ENCODE measurements at regions not wholly inside any gene's neighbourhood (a gene's known extent, or its start where the extent isn't known, plus 50 kb on each side); places are given as distances from the start of the nearest gene placed in this dataset.

- TF ChIP-seq GABPA (IDR thresholded peaks at IDR 0.05; ENCODE audit: low read depth) (no peak), SPI1 (IDR thresholded peaks at IDR 0.05; ENCODE audit: borderline replicate concordance, low read depth) (no peak), CTCF (IDR thresholded peaks at IDR 0.05; ENCODE audit: insufficient read depth, low read length) (no peak), POLR2AphosphoS5 (IDR thresholded peaks at IDR 0.05; ENCODE audit: low read depth) (no peak)
Observed at GRCh38 chr10:42479057-42479456, 159.3 kb downstream of the ZNF33B start.
